ENCODE measurements at regions not wholly inside any gene's neighbourhood (a gene's known extent, or its start where the extent isn't known, plus 50 kb on each side); places are given as distances from the start of the nearest gene placed in this dataset.

- no peak overlapping the region for H3K4ac ChIP-seq (replicated peaks; ENCODE audit: insufficient read length, low read depth, low read length)
- no peak overlapping the region for H3K23ac ChIP-seq (ENCODE audit: insufficient read length)
- H2BK20ac ChIP-seq (ENCODE audit: low read length) = no peak overlapping the region
- no peak overlapping the region for H2BK120ac ChIP-seq (replicated peaks; ENCODE audit: low read depth, low read length)
- no peak overlapping the region for H2BK12ac ChIP-seq (ENCODE audit: low read depth, low read length)
- FAIRE-seq (no peak), DNase-seq (ENCODE audit: low read depth in 1 of 2, low spot score in 2 of 2) (no peak)
- H2BK15ac ChIP-seq (ENCODE audit: low read length) = no peak overlapping the region
- H3K27ac ChIP-seq (ENCODE audit: low read depth, low read length) = no peak overlapping the region
- H3K36me3 ChIP-seq (ENCODE audit: control insufficient read depth in 2 of 4, insufficient read depth in 4 of 4, low read length in 3 of 4) = no peaks in the 10 kb centered on the region
- no peak overlapping the region for H2BK5ac ChIP-seq (ENCODE audit: low read depth, low read length)
- CTCF ChIA-PET (ENCODE audit: partially characterized antibody) = interaction anchor here (1.2 to 1.4 kb wide), 2 partner anchors 361 to 655 kb away, joined by 3 read pairs; no protein-coding TSS in a partner anchor
- no peaks in the 10 kb centered on the region for H3K9me3 ChIP-seq (ENCODE audit: insufficient read depth in 2 of 2, low read depth in 1 of 2, low read length in 1 of 2)
- POLR2A ChIA-PET (ENCODE audit: partially characterized antibody) = no interaction called here
- no peak overlapping the region for H3K4me2 ChIP-seq (ENCODE audit: insufficient read depth in 1 of 2, low read depth in 2 of 2, low read length in 2 of 2)
- no peaks in the 10 kb centered on the region for H3K27me3 ChIP-seq (replicated peaks in 1 of 4; ENCODE audit: control insufficient read depth in 3 of 4, extremely low read depth in 1 of 4, insufficient read depth in 3 of 4, low read length in 3 of 4)
- H3K23me2 ChIP-seq (ENCODE audit: low read depth, low read length) = no peaks in the 10 kb centered on the region
- no peak overlapping the region for H4K5ac ChIP-seq (ENCODE audit: insufficient read length, low read depth, low read length)
- no peak overlapping the region for H2AFZ ChIP-seq (ENCODE audit: low read length)
- no peak overlapping the region for H3K9ac ChIP-seq (replicated peaks in 1 of 4; ENCODE audit: extremely low read depth in 1 of 4, low read depth in 3 of 4, low read length in 3 of 4)
- no peak overlapping the region for H3K4me3 ChIP-seq (ENCODE audit: extremely low read depth in 1 of 4, insufficient read depth in 2 of 4, low read depth in 3 of 4, low read length in 4 of 4)
- no peaks in the 10 kb centered on the region for H4K20me1 ChIP-seq (replicated peaks in 1 of 2; ENCODE audit: control insufficient read depth in 1 of 2, insufficient read depth in 2 of 2, low read length in 2 of 2)
- H3K4me1 ChIP-seq (replicated peaks in 1 of 4; ENCODE audit: control insufficient read depth in 3 of 4, insufficient read depth in 4 of 4, low read length in 3 of 4) = no peaks in the 10 kb centered on the region
- H2AK5ac ChIP-seq (ENCODE audit: low read depth, low read length) = no peak overlapping the region
- H3K56ac ChIP-seq (replicated peaks; ENCODE audit: insufficient read length, low read depth, low read length) = no peak overlapping the region
- H4K8ac ChIP-seq (ENCODE audit: extremely low read depth, insufficient read depth, low read length) = no peak overlapping the region
- H3K14ac ChIP-seq (ENCODE audit: insufficient read length) = no peak overlapping the region
- H3K18ac ChIP-seq (ENCODE audit: extremely low read depth, low read length) = no peak overlapping the region
- H4K91ac ChIP-seq (replicated peaks; ENCODE audit: insufficient read length, low read length) = no peak overlapping the region
- no peaks in the 10 kb centered on the region for H3K79me2 ChIP-seq (ENCODE audit: control insufficient read depth in 1 of 2, insufficient read depth in 2 of 2, low read length in 2 of 2)
- no peak for TF ChIP-seq SIN3A (conservative IDR thresholded peaks at IDR 0.05 in 1 of 2, IDR thresholded peaks at IDR 0.05 in 1 of 2; ENCODE audit: low read depth in 1 of 2, low read length in 2 of 2)
- no peak for TF ChIP-seq SIX5 (IDR thresholded peaks at IDR 0.05; ENCODE audit: low read depth, low read length)
- no peak for TF ChIP-seq EGR1 (IDR thresholded peaks at IDR 0.05; ENCODE audit: borderline replicate concordance, low read depth, low read length)
- TF ChIP-seq TBP (IDR thresholded peaks at IDR 0.05; ENCODE audit: low read depth, low read length) = no peak
- no peak for TF ChIP-seq KDM1A (IDR thresholded peaks at IDR 0.05; ENCODE audit: borderline replicate concordance, low read length)
- TF ChIP-seq BCL11A (IDR thresholded peaks at IDR 0.05; ENCODE audit: low read depth in 2 of 2, low read length in 2 of 2) = no peak
- TF ChIP-seq SP1 (IDR thresholded peaks at IDR 0.05; ENCODE audit: low read depth, low read length) = no peak
- TF ChIP-seq TAF7 (optimal IDR thresholded peaks at IDR 0.05; ENCODE audit: borderline replicate concordance, low read depth, low read length) = no peak
- H3K79me1 ChIP-seq (ENCODE audit: low read depth, low read length) = no peaks in the 10 kb centered on the region
Observed at GRCh38 chr13:86087244-86087643, 288.0 kb upstream of the SLITRK6 start.
